Neural cell (in vitro differentiated cells): ENCODE measurements at regions not wholly inside any gene's neighbourhood (a gene's known extent, or its start where the extent isn't known, plus 50 kb on each side); places are given as distances from the start of the nearest gene placed in this dataset.

Experiments used
- H2AFZ ChIP-seq: fragments of 200-600, 300-800 bp; sonication (generic), shearing (Covaris generic); 2 replicates; pipeline ENCODE4 v1.6.0; 2014; ENCODE audit warnings: low read depth, mild to moderate bottlenecking, antibody characterized with exemption, low read length, moderate library complexity
- H3F3A ChIP-seq: fragments of 200-600 bp; shearing (Covaris generic); 2 replicates; pipeline ENCODE4 v1.6.1; 2016; ENCODE audit warnings: mild to moderate bottlenecking, moderate library complexity, mixed read lengths, antibody characterized with exemption, low read length; ENCODE audit not compliant: insufficient read depth, poor library complexity, severe bottlenecking
- H3K27ac ChIP-seq: fragments of 200-600, 300-800 bp; sonication (generic), shearing (Covaris generic); 2 replicates; pipeline ENCODE4 v1.5.1; 2014; ENCODE audit warnings: mild to moderate bottlenecking, low read length, moderate library complexity
- H3K27me3 ChIP-seq: fragments of 300-800, 200-600 bp; sonication (generic), shearing (Covaris generic); 2 replicates; pipeline ENCODE4 v1.6.0; 2014; ENCODE audit warnings: mild to moderate bottlenecking, low read depth, low read length, moderate library complexity; ENCODE audit not compliant: insufficient read depth
- H3K36me3 ChIP-seq: fragments of 300-800, 200-600 bp; sonication (generic), shearing (Covaris generic); 2 replicates; pipeline ENCODE4 v1.5.1; 2014; ENCODE audit warnings: mild to moderate bottlenecking, antibody characterized with exemption, low read length, moderate library complexity; ENCODE audit not compliant: insufficient read depth
- H3K4me2 ChIP-seq: fragments of 300-800, 200-600 bp; sonication (generic), shearing (Covaris generic); 2 replicates; pipeline ENCODE4 v1.6.0; 2014; ENCODE audit warnings: mild to moderate bottlenecking, low read length
- H3K4me3 ChIP-seq: fragments of 300-800, 200-600 bp; sonication (generic), shearing (Covaris generic); 2 replicates; pipeline ENCODE4 v1.5.1; 2014; ENCODE audit warnings: mild to moderate bottlenecking, low read length, moderate library complexity
- H3K79me2 ChIP-seq: fragments of 200-600 bp; shearing (Covaris generic); replicated peaks from 2 replicates; pipeline ENCODE4 v1.6.0; 2014; ENCODE audit warnings: mild to moderate bottlenecking, low read length, moderate library complexity; ENCODE audit not compliant: insufficient read depth
- H3K9ac ChIP-seq: fragments of 300-800, 200-600 bp; sonication (generic), shearing (Covaris generic); 2 replicates; pipeline ENCODE4 v1.6.1; 2016; ENCODE audit warnings: mild to moderate bottlenecking, low read length, mixed read lengths
- H3K9me2 ChIP-seq: fragments of 200-600 bp; shearing (Covaris generic); 2 replicates; pipeline ENCODE4 v1.6.1; 2016; ENCODE audit warnings: mild to moderate bottlenecking, low read length, mixed read lengths; ENCODE audit not compliant: insufficient read depth
- H3K9me3 ChIP-seq: fragments of 200-600, 300-800 bp; sonication (generic), shearing (Covaris generic); 2 replicates; pipeline ENCODE4 v1.6.1; 2016; ENCODE audit warnings: mild to moderate bottlenecking, mixed run types, low read length, moderate library complexity, mixed read lengths
- H4K20me1 ChIP-seq: fragments of 200-600 bp; shearing (Covaris generic); 2 replicates; pipeline ENCODE4 v1.6.1; 2016; ENCODE audit warnings: mild to moderate bottlenecking, mixed run types; ENCODE audit not compliant: insufficient read depth
- EP300 ChIP-seq: fragments of 450-650 bp; conservative IDR thresholded peaks from 2 replicates; pipeline ENCODE4 v1.6.1; 2014; ENCODE audit warnings: antibody characterized with exemption, mild to moderate bottlenecking, moderate library complexity; ENCODE audit not compliant: poor library complexity, severe bottlenecking
- EZH2 ChIP-seq: fragments of 200-600, 300-800 bp; shearing (Covaris generic), sonication (generic); IDR thresholded peaks from 2 replicates; pipeline ENCODE4 v1.6.1; 2014; ENCODE audit warnings: antibody characterized with exemption, low read length, borderline replicate concordance, mild to moderate bottlenecking; ENCODE audit not compliant: insufficient read depth, poor library complexity, severe bottlenecking
- MXI1 ChIP-seq: fragments of 450-650 bp; conservative IDR thresholded peaks from 2 replicates; pipeline ENCODE4 v1.6.1; 2014; ENCODE audit warnings: antibody characterized with exemption, mild to moderate bottlenecking; ENCODE audit not compliant: poor library complexity, severe bottlenecking
- POLR2AphosphoS5 ChIP-seq: IDR thresholded peaks from 2 replicates; pipeline ENCODE4 v1.6.1; 2012
- RAD21 ChIP-seq: fragments of 450-650 bp; conservative IDR thresholded peaks from 2 replicates; pipeline ENCODE4 v1.6.1; 2014; ENCODE audit warnings: antibody characterized with exemption, mild to moderate bottlenecking, moderate library complexity
- SMC3 ChIP-seq: fragments of 450-650 bp; conservative IDR thresholded peaks from 2 replicates; pipeline ENCODE4 v1.6.1; 2014; ENCODE audit warnings: antibody characterized with exemption, mild to moderate bottlenecking, moderate library complexity; ENCODE audit not compliant: poor library complexity
- TAF1 ChIP-seq: IDR thresholded peaks from 2 replicates; pipeline ENCODE4 v1.6.1; 2012; ENCODE audit warnings: low read depth
- TF ChIP-seq, protein P1 (sequence below): IDR thresholded peaks from 2 replicates; pipeline ENCODE4 v1.6.1; 2012; ENCODE audit warnings: borderline replicate concordance
- TF ChIP-seq, protein P2 (sequence below): fragments of 450-650 bp; IDR thresholded peaks from 2 replicates; pipeline ENCODE4 v1.5.1; 2014; ENCODE audit warnings: antibody characterized with exemption, mild to moderate bottlenecking, moderate library complexity; ENCODE audit not compliant: poor library complexity, severe bottlenecking

DNA sequence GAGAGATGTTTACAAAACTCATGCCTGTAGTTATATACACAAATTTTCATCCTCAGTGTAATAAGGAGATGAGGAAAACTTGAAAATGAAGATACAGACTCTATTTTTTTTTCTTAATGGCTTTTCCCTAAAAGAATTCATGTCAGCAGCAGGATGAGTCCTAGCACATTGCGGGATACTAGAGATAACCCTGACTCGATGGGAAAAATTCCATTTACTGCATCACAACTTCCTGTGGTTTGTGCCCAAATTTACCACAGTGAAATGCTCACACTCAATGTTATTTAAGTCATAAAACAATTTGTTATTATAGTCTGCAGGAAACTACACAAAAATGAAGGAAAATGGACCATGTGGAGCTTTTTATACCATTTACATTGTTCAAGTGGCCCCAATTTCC, 581.9 kb upstream of the ZNF717 start:
- Histone ChIP-seq H3K27me3 (no peaks in the 10 kb centered on the region), H3K27ac (no peak overlapping the region), H3K4me3 (no peak overlapping the region), H3F3A (peaks cover 3% of the 10 kb centered on the region), H4K20me1 (no peaks in the 10 kb centered on the region), H3K9ac (no peak overlapping the region), H2AFZ (no peak overlapping the region), H3K4me2 (no peak overlapping the region), H3K79me2 (no peaks in the 10 kb centered on the region), H3K36me3 (no peaks in the 10 kb centered on the region), H3K9me2 (no peaks in the 10 kb centered on the region), H3K9me3 (no peaks in the 10 kb centered on the region)
- TF ChIP-seq TAF1: no peak
- no peak for TF ChIP-seq MXI1
- TF ChIP-seq EZH2: no peak
- TF ChIP-seq, protein P1, sequence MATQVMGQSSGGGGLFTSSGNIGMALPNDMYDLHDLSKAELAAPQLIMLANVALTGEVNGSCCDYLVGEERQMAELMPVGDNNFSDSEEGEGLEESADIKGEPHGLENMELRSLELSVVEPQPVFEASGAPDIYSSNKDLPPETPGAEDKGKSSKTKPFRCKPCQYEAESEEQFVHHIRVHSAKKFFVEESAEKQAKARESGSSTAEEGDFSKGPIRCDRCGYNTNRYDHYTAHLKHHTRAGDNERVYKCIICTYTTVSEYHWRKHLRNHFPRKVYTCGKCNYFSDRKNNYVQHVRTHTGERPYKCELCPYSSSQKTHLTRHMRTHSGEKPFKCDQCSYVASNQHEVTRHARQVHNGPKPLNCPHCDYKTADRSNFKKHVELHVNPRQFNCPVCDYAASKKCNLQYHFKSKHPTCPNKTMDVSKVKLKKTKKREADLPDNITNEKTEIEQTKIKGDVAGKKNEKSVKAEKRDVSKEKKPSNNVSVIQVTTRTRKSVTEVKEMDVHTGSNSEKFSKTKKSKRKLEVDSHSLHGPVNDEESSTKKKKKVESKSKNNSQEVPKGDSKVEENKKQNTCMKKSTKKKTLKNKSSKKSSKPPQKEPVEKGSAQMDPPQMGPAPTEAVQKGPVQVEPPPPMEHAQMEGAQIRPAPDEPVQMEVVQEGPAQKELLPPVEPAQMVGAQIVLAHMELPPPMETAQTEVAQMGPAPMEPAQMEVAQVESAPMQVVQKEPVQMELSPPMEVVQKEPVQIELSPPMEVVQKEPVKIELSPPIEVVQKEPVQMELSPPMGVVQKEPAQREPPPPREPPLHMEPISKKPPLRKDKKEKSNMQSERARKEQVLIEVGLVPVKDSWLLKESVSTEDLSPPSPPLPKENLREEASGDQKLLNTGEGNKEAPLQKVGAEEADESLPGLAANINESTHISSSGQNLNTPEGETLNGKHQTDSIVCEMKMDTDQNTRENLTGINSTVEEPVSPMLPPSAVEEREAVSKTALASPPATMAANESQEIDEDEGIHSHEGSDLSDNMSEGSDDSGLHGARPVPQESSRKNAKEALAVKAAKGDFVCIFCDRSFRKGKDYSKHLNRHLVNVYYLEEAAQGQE: no peak
- TF ChIP-seq, protein P2, sequence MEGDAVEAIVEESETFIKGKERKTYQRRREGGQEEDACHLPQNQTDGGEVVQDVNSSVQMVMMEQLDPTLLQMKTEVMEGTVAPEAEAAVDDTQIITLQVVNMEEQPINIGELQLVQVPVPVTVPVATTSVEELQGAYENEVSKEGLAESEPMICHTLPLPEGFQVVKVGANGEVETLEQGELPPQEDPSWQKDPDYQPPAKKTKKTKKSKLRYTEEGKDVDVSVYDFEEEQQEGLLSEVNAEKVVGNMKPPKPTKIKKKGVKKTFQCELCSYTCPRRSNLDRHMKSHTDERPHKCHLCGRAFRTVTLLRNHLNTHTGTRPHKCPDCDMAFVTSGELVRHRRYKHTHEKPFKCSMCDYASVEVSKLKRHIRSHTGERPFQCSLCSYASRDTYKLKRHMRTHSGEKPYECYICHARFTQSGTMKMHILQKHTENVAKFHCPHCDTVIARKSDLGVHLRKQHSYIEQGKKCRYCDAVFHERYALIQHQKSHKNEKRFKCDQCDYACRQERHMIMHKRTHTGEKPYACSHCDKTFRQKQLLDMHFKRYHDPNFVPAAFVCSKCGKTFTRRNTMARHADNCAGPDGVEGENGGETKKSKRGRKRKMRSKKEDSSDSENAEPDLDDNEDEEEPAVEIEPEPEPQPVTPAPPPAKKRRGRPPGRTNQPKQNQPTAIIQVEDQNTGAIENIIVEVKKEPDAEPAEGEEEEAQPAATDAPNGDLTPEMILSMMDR: no peak
- TF ChIP-seq EP300: no peak
- no peak for TF ChIP-seq SMC3
- TF ChIP-seq POLR2AphosphoS5: no peak
- TF ChIP-seq RAD21: no peak

DNA sequence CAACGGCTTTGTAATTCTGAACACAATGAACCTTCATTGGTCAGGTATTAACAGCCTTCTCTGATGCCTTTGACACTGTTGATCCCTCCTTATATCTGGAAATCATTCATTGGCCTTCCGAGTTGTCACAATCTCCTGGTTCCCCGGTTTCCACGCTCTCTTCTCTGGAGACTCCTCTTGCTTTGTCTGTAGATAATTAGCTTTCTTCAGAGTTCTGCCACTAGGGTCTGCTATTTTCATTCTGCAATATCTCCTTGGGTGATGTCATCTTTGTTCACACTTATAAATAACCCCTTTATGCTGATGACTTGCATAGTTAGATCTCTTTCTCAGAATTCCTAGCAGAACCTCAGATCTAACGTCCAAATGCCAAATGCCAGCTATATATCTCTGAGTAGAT, 583.8 kb upstream of the ZNF717 start:
- Histone ChIP-seq H2AFZ (no peak overlapping the region), H3K9me2 (no peaks in the 10 kb centered on the region), H3K79me2 (no peaks in the 10 kb centered on the region), H3F3A (peaks cover 3% of the 10 kb centered on the region), H4K20me1 (no peaks in the 10 kb centered on the region), H3K9me3 (no peaks in the 10 kb centered on the region), H3K36me3 (no peaks in the 10 kb centered on the region), H3K4me2 (no peak overlapping the region), H3K4me3 (no peak overlapping the region), H3K27me3 (no peaks in the 10 kb centered on the region), H3K27ac (no peak overlapping the region), H3K9ac (no peak overlapping the region)
- no peak for TF ChIP-seq TAF1
- peak; percentile 12 for TF ChIP-seq RAD21
- TF ChIP-seq, protein P2: peak; percentile 46
- no peak for TF ChIP-seq MXI1
- no peak for TF ChIP-seq SMC3
- TF ChIP-seq, protein P1: no peak
- no peak for TF ChIP-seq EZH2
